Natural killer cell (primary cell): ENCODE measurements at regions not wholly inside any gene's neighbourhood (a gene's known extent, or its start where the extent isn't known, plus 50 kb on each side); places are given as distances from the start of the nearest gene placed in this dataset.
A peak's percentile ranks its signal among the peaks of the same experiment; 100 is the strongest.
"Not testable (repeated sequence)": the region's sequence is repeated elsewhere in the genome, so short reads cannot be mapped to it uniquely, and the experiment has no call there.

Source experiments
- ATAC-seq, 3 donors: fragments of 150-1000 bp in 2 of 3; fragments of 200-7000 bp in 1 of 3; cut with Tn5 transposase; 1 replicate in 1 of 3; 2 replicates in 2 of 3; pipeline ENCODE4 v1.10.0; 2021; ENCODE audit warnings: mild to moderate bottlenecking in 2 of 3, moderate library complexity in 2 of 3
- DNase-seq, 2 donors: peaks; one replicate each; pipeline versions ENCODE4 v3.0.0 to v3.0.0-alpha.2; 2013 to 2021; ENCODE audit warnings: mixed read lengths in 1 of 2
- H3K27ac ChIP-seq: one replicate; pipeline ENCODE4 v1.5.1; 2013; ENCODE audit warnings: mild to moderate bottlenecking, low read length
- H3K27me3 ChIP-seq: one replicate; pipeline ENCODE4 v1.6.1; 2013; ENCODE audit warnings: low read length; ENCODE audit not compliant: control insufficient read depth, insufficient read depth
- H3K36me3 ChIP-seq: one replicate; pipeline ENCODE4 v1.6.1; 2013; ENCODE audit warnings: low read length; ENCODE audit not compliant: control insufficient read depth, insufficient read depth
- H3K4me1 ChIP-seq: one replicate; pipeline ENCODE4 v1.6.1; 2013; ENCODE audit warnings: low read length; ENCODE audit not compliant: control insufficient read depth, insufficient read depth
- H3K4me3 ChIP-seq: one replicate; pipeline ENCODE4 v1.5.1; 2013; ENCODE audit warnings: low read length
- H3K9me3 ChIP-seq: one replicate; pipeline ENCODE4 v1.6.1; 2013; ENCODE audit warnings: low read length; ENCODE audit not compliant: control insufficient read depth, insufficient read depth
- H3K27ac Mint-ChIP-seq, 2 donors: one replicate each; pipeline ENCODE4 v1.8.0; 2022; ENCODE audit warnings: mild to moderate bottlenecking in 2 of 2, mixed read lengths in 2 of 2, moderate library complexity in 1 of 2
- H3K27me3 Mint-ChIP-seq, 2 donors: one replicate each; pipeline ENCODE4 v1.8.0; 2022; ENCODE audit warnings: low read depth in 2 of 2, mixed read lengths in 2 of 2
- H3K36me3 Mint-ChIP-seq: one replicate; pipeline ENCODE4 v1.8.0; 2022; ENCODE audit warnings: mixed read lengths
- H3K4me1 Mint-ChIP-seq, 2 donors: one replicate each; pipeline ENCODE4 v1.8.0; 2022; ENCODE audit warnings: mixed read lengths in 2 of 2
- H3K4me3 Mint-ChIP-seq: one replicate; pipeline ENCODE4 v1.8.0; 2022; ENCODE audit warnings: mild to moderate bottlenecking, moderate library complexity, mixed read lengths
- H3K9me3 Mint-ChIP-seq, 2 donors: one replicate each; pipeline ENCODE4 v1.8.0; 2022; ENCODE audit warnings: mixed read lengths in 2 of 2
- CTCF ChIP-seq: fragments of 200-600 bp; IDR thresholded peaks from one replicate; pipeline ENCODE4 v1.8.0; 2022; ENCODE audit warnings: antibody characterized with exemption
- WGBS: methylation state at CpG from one replicate; pipeline ENCODE4 v1.1.7; 2013; ENCODE audit warnings: missing lambda C conversion rate; ENCODE audit not compliant: insufficient coverage; 5-methylcytosine and 5-hydroxymethylcytosine counted together
- intact Hi-C: fragments of 100-400 bp; cut with micrococcal nuclease; formaldehyde crosslinking; loops from one replicate; pipeline ENCODE4 v1.14.2; 2022

DNA sequence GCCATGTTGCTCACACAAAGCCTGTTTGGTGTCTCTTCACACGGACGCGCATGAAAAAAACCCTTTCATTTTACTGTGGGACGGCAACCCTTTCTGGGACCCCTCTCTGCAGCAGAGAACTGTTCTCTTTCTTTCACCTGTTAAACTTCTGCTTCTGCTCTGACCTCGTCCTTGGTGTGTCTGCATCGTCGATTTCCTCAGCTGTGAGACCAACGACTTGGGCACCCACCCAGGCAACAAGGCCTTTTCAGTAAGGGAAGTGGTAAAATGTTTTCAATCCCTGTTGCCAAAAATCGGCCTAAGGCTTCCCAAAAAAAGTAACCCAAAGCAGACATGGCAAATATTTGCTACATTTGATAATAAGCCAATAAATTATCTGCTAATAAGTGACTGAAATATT lies 515.3 kb downstream of the IRS2 start:
- peaks cover 0 to 11% of the 10 kb centered on the region in 2 donors for H3K27me3 Mint-ChIP-seq
- DNase-seq, result no peak
- Histone ChIP-seq H3K27ac (no peak overlapping the region), H3K4me3 (no peak overlapping the region), H3K36me3 (no peaks in the 10 kb centered on the region), H3K27me3 (no peaks in the 10 kb centered on the region), H3K4me1 (no peaks in the 10 kb centered on the region), H3K9me3 (no peaks in the 10 kb centered on the region)
- H3K36me3 Mint-ChIP-seq, result no peaks in the 10 kb centered on the region
- no peak overlapping the region for H3K27ac Mint-ChIP-seq
- ATAC-seq, result no peak
- no peak overlapping the region for H3K4me3 Mint-ChIP-seq
- WGBS, result 56% methylated on average over 9 of the region's 9 CpGs
- no peaks in the 10 kb centered on the region for H3K9me3 Mint-ChIP-seq
- no peaks in the 10 kb centered on the region for H3K4me1 Mint-ChIP-seq
- intact Hi-C loops, result no loop called here
- TF ChIP-seq CTCF, result no peak

DNA sequence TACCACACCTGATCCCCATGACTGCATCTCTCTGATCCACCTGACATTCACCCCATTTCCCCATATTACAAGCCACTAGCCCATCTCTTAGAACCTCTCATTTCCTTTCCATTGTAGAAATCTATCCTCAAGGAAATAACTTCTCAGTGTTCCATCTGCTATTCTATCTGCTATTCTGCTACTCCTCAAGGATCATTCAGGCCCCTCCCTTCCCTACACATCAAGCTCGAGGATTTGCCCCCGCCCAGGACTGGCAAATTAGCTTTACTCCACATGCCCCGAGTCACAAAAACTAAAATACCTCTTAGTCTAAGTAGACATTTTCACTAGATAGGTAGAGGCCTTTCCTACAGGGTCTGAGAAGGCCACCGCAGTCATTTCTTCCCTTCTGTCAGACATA lies 517.0 kb downstream of the IRS2 start:
- H3K9me3 ChIP-seq, H3K4me3 Mint-ChIP-seq, ATAC-seq, H3K27ac ChIP-seq, H3K36me3 Mint-ChIP-seq, intact Hi-C loops, H3K27ac Mint-ChIP-seq, H3K4me1 ChIP-seq, H3K4me1 Mint-ChIP-seq, H3K9me3 Mint-ChIP-seq, H3K4me3 ChIP-seq, H3K36me3 ChIP-seq, H3K27me3 ChIP-seq, DNase-seq: not testable (repeated sequence)
- H3K27me3 Mint-ChIP-seq, result peaks cover 0 to 11% of the 10 kb centered on the region in 2 donors
- WGBS, result 87% methylated on average over 4 of the region's 4 CpGs

- 92% methylated on average over 2 of the region's 3 CpGs for WGBS
- ATAC-seq, H3K27ac ChIP-seq, H3K4me1 Mint-ChIP-seq, H3K27me3 ChIP-seq, H3K9me3 ChIP-seq, H3K4me3 Mint-ChIP-seq, DNase-seq, H3K9me3 Mint-ChIP-seq, H3K36me3 Mint-ChIP-seq, intact Hi-C loops, H3K4me1 ChIP-seq, H3K4me3 ChIP-seq, H3K36me3 ChIP-seq, H3K27ac Mint-ChIP-seq: not testable (repeated sequence)
- H3K27me3 Mint-ChIP-seq, result peaks cover 0 to 11% of the 10 kb centered on the region in 2 donors
Measured at GRCh38 chr13:109268492-109268891, 517.9 kb downstream of the IRS2 start.

DNA sequence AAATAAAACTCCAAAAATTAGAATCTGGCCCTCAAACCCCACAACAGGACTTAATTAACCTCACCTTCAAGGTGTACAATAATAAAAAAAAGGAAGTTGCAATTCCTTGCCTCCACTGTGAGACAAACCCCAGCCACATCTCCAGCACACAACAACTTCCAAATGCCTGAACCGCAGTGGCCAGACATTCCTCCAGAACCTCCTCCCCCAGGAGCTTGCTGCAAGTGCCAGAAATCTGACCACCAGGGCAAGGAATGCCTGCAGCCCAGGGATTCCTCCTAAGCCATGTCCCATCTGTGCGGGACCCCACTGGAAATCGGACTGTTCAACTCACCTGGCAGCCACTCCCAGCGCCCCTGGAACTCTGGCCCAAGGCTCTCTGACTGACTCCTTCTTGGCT lies 519.0 kb downstream of the IRS2 start:
- H3K4me3 Mint-ChIP-seq, H3K4me1 Mint-ChIP-seq, ATAC-seq, H3K9me3 Mint-ChIP-seq, H3K4me1 ChIP-seq, DNase-seq, H3K27ac Mint-ChIP-seq, H3K27ac ChIP-seq, H3K36me3 Mint-ChIP-seq, H3K36me3 ChIP-seq, intact Hi-C loops, H3K27me3 ChIP-seq, H3K4me3 ChIP-seq, H3K9me3 ChIP-seq: not testable (repeated sequence)
- WGBS, result 74% methylated on average over 4 of the region's 4 CpGs
- H3K27me3 Mint-ChIP-seq, result peaks cover 0 to 11% of the 10 kb centered on the region in 2 donors

- H3K9me3 ChIP-seq, H3K27me3 ChIP-seq, H3K4me1 ChIP-seq, H3K27ac Mint-ChIP-seq, H3K27ac ChIP-seq, H3K4me3 Mint-ChIP-seq, ATAC-seq, intact Hi-C loops, H3K36me3 ChIP-seq, DNase-seq, H3K4me1 Mint-ChIP-seq, H3K4me3 ChIP-seq, H3K9me3 Mint-ChIP-seq, H3K36me3 Mint-ChIP-seq: not testable (repeated sequence)
- WGBS, result 80% methylated on average over 8 of the region's 8 CpGs
- H3K27me3 Mint-ChIP-seq, result peaks cover 0 to 14% of the 10 kb centered on the region in 2 donors
Measured at GRCh38 chr13:109265438-109265742, 521.0 kb downstream of the IRS2 start.

GRCh38 chr13:109264603-109265437 lies 521.6 kb downstream of the IRS2 start:
- ATAC-seq, H3K4me3 Mint-ChIP-seq, H3K27ac Mint-ChIP-seq, H3K27me3 ChIP-seq, H3K4me3 ChIP-seq, intact Hi-C loops, H3K36me3 ChIP-seq, H3K4me1 Mint-ChIP-seq, DNase-seq, H3K9me3 ChIP-seq, H3K4me1 ChIP-seq, H3K27ac ChIP-seq, H3K36me3 Mint-ChIP-seq, H3K9me3 Mint-ChIP-seq: not testable (repeated sequence)
- H3K27me3 Mint-ChIP-seq, result peaks cover 0 to 14% of the 10 kb centered on the region in 2 donors
- 78% methylated on average over 10 of the region's 14 CpGs for WGBS

GRCh38 chr13:109257761-109258157 lies 528.6 kb downstream of the IRS2 start:
- H3K4me1 ChIP-seq, intact Hi-C loops, H3K4me3 Mint-ChIP-seq, H3K36me3 Mint-ChIP-seq, H3K9me3 ChIP-seq, H3K4me3 ChIP-seq, DNase-seq, H3K9me3 Mint-ChIP-seq, H3K27me3 ChIP-seq, H3K27me3 Mint-ChIP-seq, H3K27ac ChIP-seq, ATAC-seq, H3K36me3 ChIP-seq: not testable (repeated sequence)
- H3K27ac Mint-ChIP-seq, result peak overlapping the region; percentile 35 to 52
- peaks cover 32 to 37% of the 10 kb centered on the region in 2 donors for H3K4me1 Mint-ChIP-seq
- 57% methylated on average over 6 of the region's 6 CpGs for WGBS
